GM20000 (cell line): ENCODE measurements at regions not wholly inside any gene's neighbourhood (a gene's known extent, or its start where the extent isn't known, plus 50 kb on each side); places are given as distances from the start of the nearest gene placed in this dataset.

Experiments
- DNase-seq: peaks from one replicate; pipeline ENCODE4 v3.0.0; 2012; ENCODE audit warnings: low spot score
- TF ChIP-seq, protein P1 (sequence below): IDR thresholded peaks from 2 replicates; pipeline ENCODE4 v1.5.1; 2012; ENCODE audit warnings: mild to moderate bottlenecking, control low read depth; ENCODE audit errors: extremely low read depth, missing control alignments

DNA sequence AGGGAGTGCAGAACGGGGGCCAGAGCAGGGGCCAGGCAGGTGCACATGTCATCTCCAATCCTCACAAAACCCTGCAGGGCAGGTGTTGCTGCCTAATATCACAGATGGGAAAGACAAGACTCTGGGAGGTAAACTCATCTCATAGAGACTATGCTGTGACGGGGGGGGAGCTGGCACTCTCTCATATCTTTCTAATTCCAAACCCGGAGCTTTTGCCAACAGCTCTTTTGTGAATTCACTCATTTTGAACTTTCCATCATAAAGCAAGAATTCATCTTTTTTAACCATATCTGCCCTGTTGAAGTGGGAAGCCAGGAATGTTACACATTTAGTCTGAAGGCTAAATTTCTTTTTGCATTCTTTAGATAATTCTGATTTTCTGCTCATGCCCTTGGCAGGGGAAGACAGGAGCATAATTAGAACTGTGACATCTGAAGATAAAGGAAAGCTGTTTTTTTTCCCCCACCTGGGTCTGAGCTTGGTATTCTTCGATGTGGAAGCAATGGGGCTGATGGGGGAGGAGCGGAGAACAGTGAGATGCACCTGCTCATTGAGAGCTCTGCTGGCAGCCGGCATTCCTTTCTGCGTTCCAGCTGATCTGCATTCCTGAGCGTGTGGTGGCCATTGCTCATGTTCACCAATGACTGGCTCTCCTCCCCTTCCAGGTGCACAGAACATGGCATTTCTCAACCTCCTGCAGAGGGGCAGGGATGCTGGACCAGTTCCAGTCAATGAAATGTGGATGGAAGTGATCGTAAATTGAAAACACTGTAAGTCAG lies 159.2 kb downstream of the NSG2 start:
- DNase-seq, result no peak
- TF ChIP-seq, protein P1, sequence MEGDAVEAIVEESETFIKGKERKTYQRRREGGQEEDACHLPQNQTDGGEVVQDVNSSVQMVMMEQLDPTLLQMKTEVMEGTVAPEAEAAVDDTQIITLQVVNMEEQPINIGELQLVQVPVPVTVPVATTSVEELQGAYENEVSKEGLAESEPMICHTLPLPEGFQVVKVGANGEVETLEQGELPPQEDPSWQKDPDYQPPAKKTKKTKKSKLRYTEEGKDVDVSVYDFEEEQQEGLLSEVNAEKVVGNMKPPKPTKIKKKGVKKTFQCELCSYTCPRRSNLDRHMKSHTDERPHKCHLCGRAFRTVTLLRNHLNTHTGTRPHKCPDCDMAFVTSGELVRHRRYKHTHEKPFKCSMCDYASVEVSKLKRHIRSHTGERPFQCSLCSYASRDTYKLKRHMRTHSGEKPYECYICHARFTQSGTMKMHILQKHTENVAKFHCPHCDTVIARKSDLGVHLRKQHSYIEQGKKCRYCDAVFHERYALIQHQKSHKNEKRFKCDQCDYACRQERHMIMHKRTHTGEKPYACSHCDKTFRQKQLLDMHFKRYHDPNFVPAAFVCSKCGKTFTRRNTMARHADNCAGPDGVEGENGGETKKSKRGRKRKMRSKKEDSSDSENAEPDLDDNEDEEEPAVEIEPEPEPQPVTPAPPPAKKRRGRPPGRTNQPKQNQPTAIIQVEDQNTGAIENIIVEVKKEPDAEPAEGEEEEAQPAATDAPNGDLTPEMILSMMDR, result no peak

DNA sequence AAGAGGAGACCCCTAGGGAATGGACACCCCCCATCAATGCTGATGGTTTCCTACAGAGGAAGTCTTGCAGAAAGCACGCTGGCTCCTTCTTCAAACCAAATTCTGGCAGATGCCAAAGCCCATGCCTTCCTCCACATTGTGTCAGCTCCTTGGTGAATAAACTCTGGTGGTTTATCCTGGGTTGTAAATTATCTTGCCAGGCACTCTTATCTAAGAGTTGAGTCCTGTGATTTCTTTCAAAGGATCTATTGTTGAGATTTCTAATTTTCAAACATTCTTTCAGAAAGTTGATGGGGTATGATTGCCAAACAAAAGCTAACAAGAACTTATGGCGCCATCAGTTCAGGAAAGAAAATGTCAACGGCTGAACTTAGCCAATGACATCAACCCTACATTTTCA lies 160.4 kb downstream of the NSG2 start:
- TF ChIP-seq, protein P1, result no peak
- no peak for DNase-seq

DNA sequence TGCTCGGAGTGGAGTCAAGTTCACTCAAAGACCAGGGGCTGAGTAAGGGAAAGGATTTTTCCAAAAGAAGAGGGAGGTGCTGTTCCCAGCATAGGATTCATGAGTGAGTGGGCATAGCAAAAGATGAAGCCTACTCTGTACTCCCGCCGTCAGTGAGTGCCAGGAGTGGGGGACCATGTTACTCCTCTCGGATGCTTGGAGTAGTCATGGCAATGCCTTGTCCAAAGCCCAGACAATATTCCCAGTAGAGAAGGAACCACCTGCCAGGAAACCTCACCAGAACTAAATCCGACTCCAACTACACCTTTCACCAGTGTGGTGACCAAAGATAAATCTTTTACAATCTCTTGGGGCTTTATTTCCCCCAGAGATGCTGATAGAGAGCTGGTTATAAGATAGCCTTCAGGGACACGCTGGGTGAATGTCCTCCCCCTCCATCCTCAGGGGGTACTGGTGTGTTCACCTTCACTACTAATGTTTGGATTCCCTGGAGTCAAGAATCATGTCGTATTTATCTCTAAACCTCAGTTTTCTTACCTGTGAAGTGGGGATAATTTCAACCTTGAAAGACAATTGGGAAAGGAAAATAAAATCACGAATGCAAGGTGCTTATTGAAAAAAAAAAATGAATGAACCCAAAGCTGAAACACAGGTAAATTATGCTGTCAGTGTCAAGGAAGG lies 165.2 kb downstream of the NSG2 start:
- no peak for DNase-seq
- TF ChIP-seq, protein P1, result no peak

DNA sequence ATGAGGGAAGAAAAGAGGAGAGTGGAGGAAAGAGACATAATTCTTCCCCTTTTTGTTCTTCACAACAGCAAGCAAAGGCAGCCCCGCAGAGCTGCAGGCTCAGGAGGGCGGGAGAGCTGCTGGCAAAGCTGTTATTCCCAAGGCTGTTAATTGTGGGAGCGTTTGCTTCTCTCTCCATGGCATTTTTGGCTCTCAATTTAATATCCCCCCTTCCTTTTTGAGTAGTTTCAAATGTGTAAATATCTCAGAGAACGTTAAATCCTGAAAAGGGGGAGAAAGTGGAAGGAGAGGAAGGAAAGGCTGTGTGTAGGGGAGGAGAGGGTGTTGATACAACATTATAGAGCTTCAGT lies 165.7 kb downstream of the NSG2 start:
- DNase-seq, result no peak
- TF ChIP-seq, protein P1, result no peak

- TF ChIP-seq, protein P1, result no peak
- DNase-seq, result no peak
These were observed 172.0 kb downstream of the NSG2 start for GRCh38 chr5:174217527-174217926.

DNA sequence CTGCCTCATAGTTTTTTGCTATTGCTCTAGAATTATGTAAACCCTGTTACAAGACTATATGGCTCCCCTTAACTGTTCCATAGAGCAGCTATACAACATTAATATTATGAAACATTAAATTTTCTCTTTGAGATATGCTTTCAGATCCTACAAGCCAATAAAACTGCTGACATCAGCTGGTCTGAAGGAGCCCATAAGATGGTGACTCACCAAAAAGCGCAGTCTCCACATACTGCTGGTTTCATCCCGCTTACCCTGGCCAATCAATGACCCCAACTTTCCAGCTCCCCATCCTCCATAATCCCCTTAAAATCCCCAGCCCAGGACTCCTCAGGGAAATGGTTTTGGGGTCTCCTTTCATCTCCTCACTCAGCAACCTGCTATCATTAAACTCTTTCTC lies 172.7 kb downstream of the NSG2 start:
- TF ChIP-seq, protein P1, result no peak

DNA sequence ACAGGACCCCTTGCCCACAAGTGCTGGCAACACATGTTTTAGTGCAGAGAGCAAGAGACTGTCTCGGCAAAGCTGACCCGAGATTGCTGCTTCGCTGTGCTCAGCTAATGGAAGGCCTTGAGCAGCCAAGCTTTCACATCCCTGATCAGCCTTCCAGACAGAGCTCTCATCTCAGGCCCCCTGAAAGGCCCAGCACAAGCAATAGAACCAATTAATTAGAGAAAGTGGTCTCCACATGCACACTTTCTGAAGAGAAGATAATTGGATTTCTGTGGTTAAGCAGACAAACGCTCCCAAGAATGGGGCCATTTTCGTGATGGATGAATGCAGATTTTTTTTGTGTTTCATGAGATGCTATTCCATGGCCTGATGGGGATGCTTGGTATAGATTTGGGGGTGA lies 174.9 kb downstream of the NSG2 start:
- TF ChIP-seq, protein P1, result no peak
- DNase-seq, result no peak

More for the DNA sequence above, 172.7 kb downstream of the NSG2 start:
- no peak for DNase-seq
